GM12892 (cell line): ENCODE measurements at regions not wholly inside any gene's neighbourhood (a gene's known extent, or its start where the extent isn't known, plus 50 kb on each side); places are given as distances from the start of the nearest gene placed in this dataset.

ENCODE experiments used
- DNase-seq: peaks from one replicate; pipeline ENCODE4 v3.0.0; 2011; ENCODE audit not compliant: insufficient read length
- FAIRE-seq: peaks from 2 replicates; lab custom pipeline; 2011; peaks lifted over from hg19 to GRCh38; lab: Jason Lieb, UNC
- POLR2A ChIP-seq: IDR thresholded peaks from 2 replicates; pipeline ENCODE4 v1.6.1; 2011; ENCODE audit warnings: low read depth, low read length, control low read depth
- POLR2AphosphoS5 ChIP-seq: IDR thresholded peaks from 2 replicates; pipeline ENCODE4 v1.6.1; 2011; ENCODE audit warnings: low read depth, low read length, control low read depth
- TAF1 ChIP-seq: IDR thresholded peaks from 2 replicates; pipeline ENCODE4 v1.6.1; 2011; ENCODE audit warnings: low read depth, mild to moderate bottlenecking, control low read depth, low read length, borderline replicate concordance

GRCh38 chr14:73778736-73779135, 64.6 kb upstream of the PNMA1 start:
- DNase-seq: no peak
- FAIRE-seq: no peak
- TF ChIP-seq POLR2A (no peak), TAF1 (no peak), POLR2AphosphoS5 (no peak)

GRCh38 chr14:73777420-73777819, 63.2 kb upstream of the PNMA1 start:
- DNase-seq: no peak
- peak; percentile 62 for FAIRE-seq
- TF ChIP-seq POLR2AphosphoS5: no peak
- no peak for TF ChIP-seq TAF1
- no peak for TF ChIP-seq POLR2A

DNA sequence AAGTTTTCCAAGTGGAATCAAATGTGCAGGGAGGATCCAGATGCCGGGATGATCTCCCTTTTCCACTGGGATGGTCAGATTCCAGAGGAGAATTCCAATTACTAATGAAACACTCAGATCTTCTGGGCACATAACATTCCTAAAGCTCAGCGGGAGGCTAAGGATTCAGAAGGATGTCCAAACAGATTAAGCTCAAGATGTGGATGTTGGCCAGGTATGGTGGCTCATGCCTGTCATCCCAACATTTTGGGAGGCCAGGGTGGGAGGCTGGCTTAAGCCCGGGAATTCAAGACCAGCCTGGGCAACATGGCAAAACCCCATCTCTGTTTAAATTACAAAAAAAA, 62.0 kb upstream of the PNMA1 start:
- no peak for FAIRE-seq

DNA sequence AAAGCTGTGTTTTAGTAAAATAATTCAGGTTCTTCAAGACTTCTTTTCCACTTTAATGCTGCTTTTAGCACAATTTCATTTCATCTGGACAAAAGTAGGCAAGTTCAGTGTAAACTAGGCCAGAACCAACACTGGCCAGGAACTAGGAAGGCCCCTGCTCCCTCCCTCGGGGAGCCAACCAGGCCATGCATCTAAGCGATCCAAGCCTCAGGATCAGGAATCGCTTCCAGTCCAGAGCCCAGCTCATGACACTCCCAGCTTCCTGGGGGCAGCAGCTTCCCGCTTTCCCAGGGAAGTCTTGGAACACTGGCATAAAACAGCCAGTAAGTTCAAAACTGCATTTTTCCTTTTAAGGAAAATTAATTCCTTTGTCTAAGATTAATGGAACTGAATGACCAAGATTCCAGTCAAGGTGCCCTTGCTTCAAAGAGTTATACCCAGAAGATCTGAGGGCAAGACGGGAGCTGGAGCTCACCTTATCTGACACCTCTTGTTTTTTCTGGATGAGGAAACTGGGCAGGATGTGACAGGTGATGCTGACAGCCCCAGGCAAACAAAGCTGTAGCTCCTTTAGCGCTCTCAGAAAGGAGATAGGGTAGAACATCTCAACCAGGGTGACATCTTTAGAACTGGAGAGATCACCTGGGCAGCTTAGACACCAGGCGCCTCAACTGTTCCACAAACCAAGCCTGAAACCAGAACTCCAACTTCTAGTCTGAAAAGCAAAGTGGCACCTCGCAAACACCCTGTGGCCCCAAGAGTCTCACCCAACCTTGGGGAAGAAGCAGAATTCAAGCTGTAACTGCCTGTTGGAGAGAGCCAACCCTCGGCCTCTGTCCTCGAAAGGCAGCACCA, 61.4 kb upstream of the PNMA1 start:
- TF ChIP-seq POLR2AphosphoS5: no peak
- TF ChIP-seq TAF1: no peak
- TF ChIP-seq POLR2A: no peak
- FAIRE-seq: no peak
- no peak for DNase-seq

More for the DNA sequence above, 62.0 kb upstream of the PNMA1 start:
- DNase-seq: no peak
- TF ChIP-seq TAF1 (no peak), POLR2AphosphoS5 (no peak), POLR2A (no peak)

GRCh38 chr14:73774671-73775070, 60.5 kb upstream of the PNMA1 start:
- no peak for TF ChIP-seq POLR2A
- no peak for TF ChIP-seq POLR2AphosphoS5
- no peak for TF ChIP-seq TAF1
- FAIRE-seq: no peak
- no peak for DNase-seq

DNA sequence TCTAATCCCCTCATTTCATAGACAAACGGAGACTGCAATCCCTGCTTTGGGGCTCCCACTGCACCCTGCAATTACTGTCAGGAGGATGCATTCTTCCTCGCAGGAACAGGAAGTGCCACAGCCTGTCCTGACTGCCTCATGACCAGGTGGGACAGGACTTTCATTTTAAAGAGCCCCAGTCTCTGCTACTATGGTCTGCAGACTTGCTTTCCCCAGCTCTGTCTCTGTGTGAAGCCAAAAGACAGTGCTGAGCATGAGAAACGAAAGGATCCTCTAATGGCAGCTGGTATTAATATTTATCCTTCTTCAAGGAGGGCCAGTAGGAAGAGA, 60.0 kb upstream of the PNMA1 start:
- TF ChIP-seq TAF1 (no peak), POLR2A (no peak), POLR2AphosphoS5 (no peak)
- DNase-seq (no peak), FAIRE-seq (no peak)

DNA sequence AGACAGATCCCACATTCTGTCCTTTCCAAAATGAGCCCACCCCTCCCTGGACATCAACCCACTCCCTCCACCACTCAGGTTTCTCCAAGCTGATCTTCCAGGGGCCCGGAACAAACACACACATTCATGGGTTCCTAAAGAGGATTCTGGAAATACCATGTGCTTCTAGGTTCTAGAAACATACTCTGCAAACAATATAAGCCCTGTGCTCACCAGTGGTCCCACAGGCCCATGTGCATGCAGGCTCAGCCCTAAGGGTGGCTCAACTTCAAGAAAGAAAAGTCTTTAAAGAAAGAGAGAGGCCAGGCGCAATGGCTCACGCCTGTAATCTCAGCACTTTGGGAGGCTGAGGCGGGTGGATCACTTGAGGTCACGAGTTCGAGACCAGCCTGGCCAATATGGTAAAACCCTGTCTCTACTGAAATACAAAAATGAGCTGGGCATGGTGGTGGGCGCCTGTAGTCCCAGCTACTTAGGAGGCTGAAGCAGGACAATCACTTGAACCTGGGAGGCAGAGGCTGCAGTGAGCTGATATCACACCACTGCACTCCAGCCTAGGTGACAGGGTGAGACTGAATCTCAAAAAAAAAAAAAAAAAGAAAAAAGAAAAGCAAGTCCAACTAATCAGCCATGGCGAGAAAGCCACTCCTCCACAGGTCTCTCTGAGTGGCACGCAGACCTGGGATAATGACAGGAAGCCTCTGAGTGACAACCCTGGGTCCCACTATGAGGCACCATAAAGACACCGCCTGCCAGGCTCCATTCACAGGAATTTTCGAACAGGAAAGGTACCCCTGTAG, 59.5 kb upstream of the PNMA1 start:
- DNase-seq (no peak), FAIRE-seq (no peak)
- TF ChIP-seq POLR2A (no peak), POLR2AphosphoS5 (no peak), TAF1 (no peak)

DNA sequence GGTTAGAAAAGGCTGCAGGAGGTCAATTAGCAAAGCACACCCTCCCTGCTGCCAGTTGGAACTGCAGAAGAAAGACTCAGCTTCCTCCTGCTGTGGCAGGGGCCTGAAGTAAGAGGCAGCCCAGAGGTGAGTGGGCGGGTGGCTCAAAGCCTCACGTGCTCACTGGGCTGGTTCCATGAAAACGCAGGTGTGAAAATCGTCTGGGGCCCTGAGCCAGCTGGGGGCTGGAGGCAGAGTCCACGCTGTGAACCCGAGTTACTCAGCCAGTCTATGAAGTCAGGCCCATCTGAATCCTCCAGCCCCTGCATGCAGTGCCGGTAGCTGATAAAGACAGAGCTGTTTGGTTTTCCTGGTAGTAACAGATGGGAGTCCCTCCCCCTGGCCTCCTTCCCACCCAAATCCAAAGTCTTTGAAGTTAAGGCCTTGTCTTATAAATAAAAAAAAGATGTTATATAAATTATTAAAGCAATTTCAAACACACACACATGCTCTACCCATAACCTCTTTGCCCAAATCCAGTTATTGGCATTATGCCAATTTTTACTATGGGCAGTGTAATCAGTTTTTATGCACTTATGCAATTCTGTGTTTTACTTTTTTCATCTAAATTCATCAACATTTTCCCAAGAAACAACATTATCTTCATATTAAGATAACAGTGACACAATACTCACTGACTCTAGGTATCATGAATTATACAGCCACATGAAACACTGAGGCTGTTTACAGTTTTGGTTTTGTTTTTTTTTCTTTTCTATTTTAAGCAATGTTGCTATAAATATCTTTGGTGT, 57.9 kb upstream of the PNMA1 start:
- peak; percentile 71 for DNase-seq
- no peak for FAIRE-seq
- TF ChIP-seq POLR2A (peak; percentile 76), TAF1 (peak; percentile 55; the same call in 1 of the 2 replicates), POLR2AphosphoS5 (peak; percentile 75)

GRCh38 chr14:73770977-73771847, 57.0 kb upstream of the PNMA1 start:
- FAIRE-seq (peak; percentile 79), DNase-seq (no peak)
- TF ChIP-seq TAF1: no peak

- FAIRE-seq (no peak), DNase-seq (no peak)
- no peak for TF ChIP-seq POLR2AphosphoS5
- TF ChIP-seq TAF1: no peak
- TF ChIP-seq POLR2A: no peak
Measured at GRCh38 chr14:73768107-73768506, 53.9 kb upstream of the PNMA1 start.
